Keratinocyte (primary cell): ENCODE measurements at regions not wholly inside any gene's neighbourhood (a gene's known extent, or its start where the extent isn't known, plus 50 kb on each side); places are given as distances from the start of the nearest gene placed in this dataset.

Experiments
- DNase-seq: peaks from one replicate; pipeline ENCODE4 v3.0.0-alpha.2; 2011; ENCODE audit warnings: low read depth, missing footprints, low spot score
- FAIRE-seq: peaks from 2 replicates; lab custom pipeline; 2011; peaks lifted over from hg19 to GRCh38; lab: Jason Lieb, UNC
- H2AFZ ChIP-seq: 2 replicates; pipeline ENCODE4 v1.6.0; 2012; ENCODE audit warnings: low read length, control low read depth, inconsistent platforms; ENCODE audit not compliant: control insufficient read depth
- H3K27ac ChIP-seq: 2 replicates; pipeline ENCODE4 v1.5.1; 2011; ENCODE audit warnings: low read length; ENCODE audit not compliant: control insufficient read depth, insufficient read depth
- H3K27me3 ChIP-seq: 3 replicates; pipeline ENCODE4 v1.6.0; 2011; ENCODE audit warnings: low read length; ENCODE audit not compliant: control insufficient read depth, insufficient read depth; ENCODE audit errors: extremely low read depth
- H3K36me3 ChIP-seq, 2 experiments: 2 replicates in 1 of 2; 3 replicates in 1 of 2; pipeline ENCODE4 v1.5.1; 2011; ENCODE audit warnings: low read length in 2 of 2, mild to moderate bottlenecking in 1 of 2; ENCODE audit not compliant: control insufficient read depth in 2 of 2, insufficient read depth in 2 of 2; ENCODE audit errors: extremely low read depth in 1 of 2
- H3K4me1 ChIP-seq: 3 replicates; pipeline ENCODE4 v1.5.1; 2011; ENCODE audit warnings: low read length; ENCODE audit not compliant: control insufficient read depth, insufficient read depth; ENCODE audit errors: extremely low read depth
- H3K4me2 ChIP-seq: 3 replicates; pipeline ENCODE4 v1.6.0; 2011; ENCODE audit warnings: low read depth, low read length; ENCODE audit not compliant: control insufficient read depth, insufficient read depth; ENCODE audit errors: extremely low read depth
- H3K4me3 ChIP-seq, 3 experiments: fragments of 200-600 bp in 1 of 3; sonication (generic) in 1 of 3; 2 replicates in 2 of 3; 3 replicates in 1 of 3; pipeline ENCODE4 v1.5.1; 2011 to 2016; ENCODE audit warnings: low read length in 3 of 3, mild to moderate bottlenecking in 3 of 3, control low read depth in 2 of 3, inconsistent platforms in 1 of 3, low read depth in 1 of 3, mixed read lengths in 1 of 3, mixed run types in 1 of 3, moderate library complexity in 1 of 3; ENCODE audit not compliant: control insufficient read depth in 2 of 3, insufficient read depth in 2 of 3; ENCODE audit errors: extremely low read depth in 1 of 3
- H3K79me2 ChIP-seq: 2 replicates; pipeline ENCODE4 v1.6.0; 2012; ENCODE audit warnings: low read length; ENCODE audit not compliant: control insufficient read depth, insufficient read depth
- H3K9ac ChIP-seq: 3 replicates; pipeline ENCODE4 v1.6.0; 2011; ENCODE audit warnings: low read length; ENCODE audit not compliant: control insufficient read depth, insufficient read depth; ENCODE audit errors: extremely low read depth
- H3K9me1 ChIP-seq: 3 replicates; pipeline ENCODE4 v1.6.0; 2011; ENCODE audit warnings: low read length; ENCODE audit not compliant: control insufficient read depth, insufficient read depth; ENCODE audit errors: extremely low read depth
- H3K9me3 ChIP-seq: 2 replicates; pipeline ENCODE4 v1.5.1; 2012; ENCODE audit warnings: low read depth, low read length; ENCODE audit not compliant: control insufficient read depth
- H4K20me1 ChIP-seq: 3 replicates; pipeline ENCODE4 v1.6.0; 2011; ENCODE audit warnings: low read length; ENCODE audit not compliant: control insufficient read depth, insufficient read depth; ENCODE audit errors: extremely low read depth
- EZH2 ChIP-seq: IDR thresholded peaks from one replicate; pipeline ENCODE4 v1.6.1; 2012; ENCODE audit warnings: inconsistent platforms, mild to moderate bottlenecking, low read length, moderate library complexity
- dilution Hi-C: fragments of 300-500 bp; cut with MboI; formaldehyde crosslinking; loops from one replicate; pipeline ENCODE4 v1.7.0; 2020; ENCODE audit warnings: low sequenced_read_pairs; ENCODE audit not compliant: extremely low pct_ligation_motif_present
- TF ChIP-seq, protein P1 (sequence below), 3 experiments: IDR thresholded peaks in 1 of 3; conservative IDR thresholded peaks in 1 of 3; optimal IDR thresholded peaks in 1 of 3; 2 replicates in 2 of 3; 3 replicates in 1 of 3; pipeline versions ENCODE3 to v1.5.1; 2011; ENCODE audit warnings: low read length in 3 of 3, mild to moderate bottlenecking in 3 of 3, moderate library complexity in 2 of 3, control low read depth in 1 of 3, inconsistent platforms in 1 of 3; ENCODE audit not compliant: insufficient read depth in 2 of 3; ENCODE audit errors: extremely low read depth in 1 of 3

DNA sequence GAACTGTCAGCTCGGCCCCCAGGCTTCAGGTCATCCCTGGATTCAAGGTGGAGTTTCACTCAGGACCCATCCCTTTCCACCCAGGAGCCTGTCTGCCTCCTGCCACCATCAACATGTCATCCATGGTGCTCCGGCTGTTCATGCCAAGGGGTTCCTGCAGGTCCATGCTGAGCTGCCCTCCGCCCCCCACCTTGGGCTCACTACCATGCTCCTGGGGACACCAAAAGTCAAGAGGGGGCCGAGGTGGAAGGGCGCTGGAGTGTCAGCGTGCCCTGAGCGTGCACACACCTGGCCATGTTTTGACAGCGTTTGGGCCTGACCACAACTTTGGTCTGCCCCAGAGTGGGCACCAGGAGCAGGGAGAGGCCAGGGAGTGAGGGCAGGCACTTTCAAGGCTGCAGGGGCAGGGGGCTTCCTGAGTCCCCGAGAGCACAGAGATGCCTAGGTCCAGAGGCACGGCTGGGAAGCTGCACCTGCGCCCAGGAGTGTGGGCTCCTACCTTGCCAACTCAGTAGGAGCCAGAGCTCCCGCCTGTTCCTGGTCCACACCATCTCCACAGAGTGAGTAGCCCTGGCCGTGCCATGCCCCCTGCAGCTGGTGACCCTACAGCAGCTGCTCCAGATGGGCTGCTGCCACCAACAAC, 639.6 kb upstream of the ZP4 start:
- Histone ChIP-seq H4K20me1 (no peaks in the 10 kb centered on the region), H3K36me3 (no peaks in the 10 kb centered on the region), H3K27ac (no peak overlapping the region), H3K9me1 (no peaks in the 10 kb centered on the region), H2AFZ (no peak overlapping the region), H3K4me2 (no peak overlapping the region), H3K79me2 (no peaks in the 10 kb centered on the region), H3K4me1 (no peaks in the 10 kb centered on the region), H3K27me3 (no peaks in the 10 kb centered on the region), H3K9me3 (peaks cover 2% of the 10 kb centered on the region), H3K9ac (no peak overlapping the region), H3K4me3 (no peak overlapping the region)
- dilution Hi-C loops = no loop called here
- FAIRE-seq (no peak), DNase-seq (no peak)
- TF ChIP-seq EZH2 = no peak
- TF ChIP-seq, protein P1, sequence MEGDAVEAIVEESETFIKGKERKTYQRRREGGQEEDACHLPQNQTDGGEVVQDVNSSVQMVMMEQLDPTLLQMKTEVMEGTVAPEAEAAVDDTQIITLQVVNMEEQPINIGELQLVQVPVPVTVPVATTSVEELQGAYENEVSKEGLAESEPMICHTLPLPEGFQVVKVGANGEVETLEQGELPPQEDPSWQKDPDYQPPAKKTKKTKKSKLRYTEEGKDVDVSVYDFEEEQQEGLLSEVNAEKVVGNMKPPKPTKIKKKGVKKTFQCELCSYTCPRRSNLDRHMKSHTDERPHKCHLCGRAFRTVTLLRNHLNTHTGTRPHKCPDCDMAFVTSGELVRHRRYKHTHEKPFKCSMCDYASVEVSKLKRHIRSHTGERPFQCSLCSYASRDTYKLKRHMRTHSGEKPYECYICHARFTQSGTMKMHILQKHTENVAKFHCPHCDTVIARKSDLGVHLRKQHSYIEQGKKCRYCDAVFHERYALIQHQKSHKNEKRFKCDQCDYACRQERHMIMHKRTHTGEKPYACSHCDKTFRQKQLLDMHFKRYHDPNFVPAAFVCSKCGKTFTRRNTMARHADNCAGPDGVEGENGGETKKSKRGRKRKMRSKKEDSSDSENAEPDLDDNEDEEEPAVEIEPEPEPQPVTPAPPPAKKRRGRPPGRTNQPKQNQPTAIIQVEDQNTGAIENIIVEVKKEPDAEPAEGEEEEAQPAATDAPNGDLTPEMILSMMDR (optimal IDR thresholded peaks at IDR 0.05 in 1 of 3, IDR thresholded peaks at IDR 0.05 in 1 of 3, conservative IDR thresholded peaks at IDR 0.05 in 1 of 3; ENCODE audit: extremely low read depth in 1 of 3, insufficient read depth in 2 of 3, low read length in 3 of 3) = no peak

GRCh38 chr1:238517711-238518110, 627.0 kb upstream of the ZP4 start:
- no peaks in the 10 kb centered on the region for H4K20me1 ChIP-seq
- H3K9me3 ChIP-seq = no peaks in the 10 kb centered on the region
- H2AFZ ChIP-seq = no peak overlapping the region
- no peak for DNase-seq
- FAIRE-seq = no peak
- dilution Hi-C loops = no loop called here
- H3K4me3 ChIP-seq = no peak overlapping the region
- H3K9ac ChIP-seq = no peak overlapping the region
- no peak overlapping the region for H3K4me2 ChIP-seq
- TF ChIP-seq EZH2 = no peak
- TF ChIP-seq, protein P1 (optimal IDR thresholded peaks at IDR 0.05 in 1 of 3, IDR thresholded peaks at IDR 0.05 in 1 of 3, conservative IDR thresholded peaks at IDR 0.05 in 1 of 3; ENCODE audit: extremely low read depth in 1 of 3, insufficient read depth in 2 of 3, low read length in 3 of 3) = no peak
- H3K79me2 ChIP-seq = no peaks in the 10 kb centered on the region
- H3K4me1 ChIP-seq = no peaks in the 10 kb centered on the region
- H3K9me1 ChIP-seq = no peaks in the 10 kb centered on the region
- no peak overlapping the region for H3K27ac ChIP-seq
- H3K27me3 ChIP-seq = no peaks in the 10 kb centered on the region
- no peaks in the 10 kb centered on the region for H3K36me3 ChIP-seq
